ENCODE measurements at regions not wholly inside any gene's neighbourhood (a gene's known extent, or its start where the extent isn't known, plus 50 kb on each side); places are given as distances from the start of the nearest gene placed in this dataset.

- no peak for DNase-seq (ENCODE audit: low read depth in 2 of 3, low spot score in 1 of 3)
Observed at GRCh38 chr10:124230635-124231167, 137.3 kb upstream of the CHST15 start.

- DNase-seq (ENCODE audit: low read depth in 2 of 3, low spot score in 1 of 3): no peak
Observed at GRCh38 chr10:124229989-124230634, 136.7 kb upstream of the CHST15 start.

GRCh38 chr10:124229201-124229988 lies 136.0 kb upstream of the CHST15 start:
- no peak for DNase-seq (ENCODE audit: low read depth in 2 of 3, low spot score in 1 of 3)

- DNase-seq (ENCODE audit: low read depth in 2 of 3, low spot score in 1 of 3): no peak
Observed at GRCh38 chr10:124228471-124228870, 135.1 kb upstream of the CHST15 start.

GRCh38 chr10:124227988-124228387 lies 134.6 kb upstream of the CHST15 start:
- DNase-seq (ENCODE audit: low read depth in 2 of 3, low spot score in 1 of 3): no peak

DNA sequence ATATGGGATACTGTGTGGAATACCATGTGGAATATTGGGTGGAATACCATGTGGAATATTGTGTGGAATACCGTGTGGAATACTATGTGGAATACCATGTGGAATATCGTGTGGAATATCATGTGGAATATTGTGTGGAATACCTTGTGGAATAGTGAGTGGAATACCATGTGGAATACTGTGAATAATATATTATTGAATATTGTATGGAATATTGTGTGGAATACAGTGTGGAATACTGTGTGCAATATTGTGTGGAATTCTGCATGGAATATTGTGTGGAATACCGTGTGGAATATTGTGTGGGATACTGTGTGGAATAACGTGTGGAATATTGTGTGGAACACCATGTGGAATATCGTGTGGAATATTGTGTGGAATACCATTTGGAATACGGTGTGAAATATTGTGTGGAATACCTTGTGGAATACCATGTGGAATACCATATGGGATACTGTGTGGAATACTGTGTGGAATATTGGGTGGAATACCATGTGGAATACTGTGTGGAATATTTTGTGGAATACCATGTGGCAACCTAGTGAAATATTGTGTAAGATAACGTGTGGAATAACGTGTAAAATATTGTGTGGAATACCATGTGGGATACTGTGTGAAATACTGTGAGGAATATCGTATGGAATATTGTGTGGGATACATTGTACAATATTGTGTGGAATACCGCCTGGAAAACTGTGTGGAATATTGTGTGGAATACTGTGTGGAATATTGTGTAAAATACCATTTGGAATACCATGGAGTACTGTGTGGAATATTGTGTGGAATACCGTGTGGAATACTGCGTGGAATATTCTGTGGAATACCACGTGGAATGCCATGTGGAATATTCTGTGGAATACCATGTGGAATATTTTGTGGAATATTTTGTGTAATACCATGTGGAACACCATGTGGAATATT lies 133.9 kb upstream of the CHST15 start:
- no peak for DNase-seq (ENCODE audit: low read depth in 2 of 3, low spot score in 1 of 3)

- DNase-seq (ENCODE audit: low read depth in 2 of 3, low spot score in 1 of 3): no peak
Observed at GRCh38 chr10:124226271-124227054, 133.1 kb upstream of the CHST15 start.

- peak in 1 of 3 donors; percentile 4 for DNase-seq (ENCODE audit: low read depth in 2 of 3, low spot score in 1 of 3)
Observed at GRCh38 chr10:124225467-124226270, 132.3 kb upstream of the CHST15 start.

GRCh38 chr10:124225029-124225466 lies 131.7 kb upstream of the CHST15 start:
- no peak for DNase-seq (ENCODE audit: low read depth in 2 of 3, low spot score in 1 of 3)

GRCh38 chr10:124224331-124225028 lies 131.1 kb upstream of the CHST15 start:
- no peak for DNase-seq (ENCODE audit: low read depth in 2 of 3, low spot score in 1 of 3)

- DNase-seq (ENCODE audit: low read depth in 2 of 3, low spot score in 1 of 3): no peak
Observed at GRCh38 chr10:124223711-124224085, 130.3 kb upstream of the CHST15 start.

DNA sequence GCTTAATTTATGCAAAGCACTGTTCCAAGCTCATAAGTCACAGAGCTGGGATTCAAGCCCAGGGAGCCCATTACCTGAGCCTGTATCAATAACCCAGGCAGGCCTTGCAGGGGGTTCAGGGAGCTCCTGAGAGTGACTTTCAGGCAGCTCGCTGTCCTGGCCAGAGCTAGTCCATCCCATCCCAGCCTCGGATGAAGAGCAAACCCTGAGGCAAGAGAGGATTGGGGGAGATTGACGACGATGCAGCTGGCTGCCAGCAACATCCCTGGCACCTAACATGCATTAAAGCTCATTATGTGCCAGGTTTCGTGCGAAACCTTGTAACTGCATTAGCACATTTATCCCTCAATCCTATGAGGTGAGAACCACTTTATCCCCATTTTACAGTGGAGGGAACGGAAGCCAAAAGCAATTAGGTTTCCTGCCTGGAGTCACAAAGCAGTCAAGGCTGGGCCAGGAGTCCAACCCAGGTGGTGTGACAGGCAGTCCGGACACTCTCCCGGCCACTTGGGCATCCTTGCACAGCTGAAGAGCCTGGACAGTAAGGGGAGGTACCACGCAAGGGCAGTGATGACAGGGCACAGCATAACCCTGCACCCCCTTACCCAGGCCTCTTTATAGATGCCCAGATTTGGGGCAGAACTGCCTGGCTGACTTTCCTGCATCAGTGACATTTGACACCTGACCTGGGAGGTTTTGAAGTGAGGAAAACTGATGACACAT lies 129.8 kb upstream of the CHST15 start:
- no peak for DNase-seq (ENCODE audit: low read depth in 2 of 3, low spot score in 1 of 3)

DNA sequence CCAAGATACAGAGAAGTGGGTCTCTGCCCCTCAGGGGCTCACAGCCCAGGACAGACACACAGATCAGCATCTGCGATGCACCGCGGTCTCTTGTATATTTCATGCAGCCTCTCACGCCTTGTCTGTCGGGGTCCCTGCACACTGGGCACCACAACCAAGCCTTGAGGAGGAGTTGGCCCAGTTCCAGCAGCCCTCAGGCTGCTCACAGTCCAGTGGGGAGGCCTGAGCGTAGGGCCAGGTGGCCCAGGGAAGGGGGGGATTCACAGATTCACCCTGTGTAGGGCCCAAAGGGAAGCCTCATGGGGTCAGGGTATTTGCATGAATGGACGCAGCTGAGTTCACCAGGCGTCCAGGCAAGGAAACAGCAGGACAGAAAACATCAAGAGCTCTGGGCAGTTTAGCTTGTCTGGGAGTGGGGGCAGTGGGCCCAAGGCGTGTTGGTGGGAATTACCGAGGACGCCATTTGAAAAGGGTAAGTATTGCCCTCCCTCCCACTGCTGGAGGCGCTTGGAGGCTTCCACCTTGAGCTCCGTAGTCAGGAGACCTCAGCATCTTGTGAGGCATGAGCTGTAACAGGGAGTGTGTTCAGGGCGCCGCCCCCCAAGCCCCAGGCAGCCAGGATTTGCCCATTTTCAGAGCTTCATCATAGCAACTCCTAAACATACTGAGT lies 129.1 kb upstream of the CHST15 start:
- no peak for DNase-seq (ENCODE audit: low read depth in 2 of 3, low spot score in 1 of 3)

- no peak for DNase-seq (ENCODE audit: low read depth in 2 of 3, low spot score in 1 of 3)
Observed at GRCh38 chr10:124221356-124222317, 128.2 kb upstream of the CHST15 start.

DNA sequence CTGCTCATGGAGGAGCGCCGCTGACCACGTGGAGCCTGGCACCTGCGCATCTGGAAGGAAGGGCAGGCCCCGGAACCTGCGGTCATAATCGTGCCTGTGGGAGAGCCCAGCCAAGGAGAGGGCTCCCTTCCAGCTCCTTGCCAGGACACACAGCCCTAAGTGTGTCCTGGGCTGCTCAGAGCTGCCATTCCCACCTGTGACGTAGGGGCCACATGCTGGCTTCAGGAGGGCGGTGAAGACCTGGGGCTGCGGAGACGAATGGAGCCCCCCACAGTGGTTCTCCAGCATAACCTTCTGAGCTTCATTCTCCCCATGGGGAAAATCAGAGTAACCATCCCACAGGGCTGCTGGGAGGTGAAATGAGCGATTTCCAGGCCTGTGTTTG lies 127.6 kb upstream of the CHST15 start:
- DNase-seq (ENCODE audit: low read depth in 2 of 3, low spot score in 1 of 3): no peak

GRCh38 chr10:124220547-124220946 lies 127.1 kb upstream of the CHST15 start:
- no peak for DNase-seq (ENCODE audit: low read depth in 2 of 3, low spot score in 1 of 3)

DNA sequence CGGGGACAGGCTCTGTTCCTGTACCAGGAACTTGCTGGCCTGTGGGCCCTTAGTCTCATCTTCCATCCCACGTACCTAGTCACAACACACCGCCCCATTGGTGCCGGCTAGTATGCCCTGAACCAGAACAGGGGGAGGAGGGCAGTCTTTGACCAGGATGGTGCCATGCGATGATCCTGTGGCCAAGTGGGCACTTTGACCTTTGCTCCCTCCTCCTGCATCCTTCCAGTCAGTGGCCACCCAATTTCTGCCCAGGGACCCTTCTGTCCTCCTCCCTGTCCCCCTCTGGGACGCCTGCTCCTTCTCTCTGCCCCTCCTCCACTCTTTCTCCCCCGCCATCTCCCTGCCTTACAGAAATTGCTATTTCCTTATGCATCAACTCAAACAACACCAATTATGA lies 126.3 kb upstream of the CHST15 start:
- no peak for DNase-seq (ENCODE audit: low read depth in 2 of 3, low spot score in 1 of 3)
